OCI-LY7 (cell line): ENCODE measurements at regions not wholly inside any gene's neighbourhood (a gene's known extent, or its start where the extent isn't known, plus 50 kb on each side); places are given as distances from the start of the nearest gene placed in this dataset.

Source experiments
- BruUV-seq: library from RNA; stranded (reverse); fragments of 400-500 nt; replicated peaks from 2 replicates; lab custom pipeline; 2021; lab: Mats Ljungman, UMichigan
- CTCF ChIA-PET: fragments of 300-600 bp; sonication (Branson Sonifier 250); formaldehyde crosslinking; loops from one replicate; lab custom pipeline; 2022; ENCODE audit warnings: antibody characterized with exemption; ENCODE audit not compliant: unreplicated experiment; lab: Charles Lee
- POLR2A ChIA-PET: fragments of 300-600 bp; sonication (Branson Sonifier 250); formaldehyde crosslinking; loops from one replicate; lab custom pipeline; 2022; ENCODE audit warnings: antibody characterized with exemption; lab: Charles Lee
- DNase-seq: peaks from one replicate; pipeline ENCODE4 v3.0.0-alpha.2; 2015; ENCODE audit warnings: low spot score
- H2AFZ ChIP-seq: fragments of 200-600 bp; sonication (generic), shearing (Covaris generic); 2 replicates; pipeline ENCODE4 v1.6.1; 2014; ENCODE audit warnings: mild to moderate bottlenecking, antibody characterized with exemption, low read length, moderate library complexity
- H3K27ac ChIP-seq: fragments of 200-600 bp; sonication (generic); 2 replicates; pipeline ENCODE4 v1.5.1; 2014; ENCODE audit warnings: mixed run types, low read depth, mild to moderate bottlenecking, moderate library complexity, low read length, inconsistent platforms; ENCODE audit not compliant: poor library complexity, severe bottlenecking
- H3K36me3 ChIP-seq: fragments of 200-600 bp; sonication (generic); 2 replicates; pipeline ENCODE4 v1.6.1; 2014; ENCODE audit warnings: mild to moderate bottlenecking, antibody characterized with exemption, low read length, moderate library complexity, mixed read lengths; ENCODE audit not compliant: insufficient read depth
- H3K4me1 ChIP-seq: fragments of 200-600 bp; sonication (generic); 2 replicates; pipeline ENCODE4 v1.5.1; 2014; ENCODE audit warnings: mild to moderate bottlenecking, low read length; ENCODE audit not compliant: insufficient read depth, poor library complexity, severe bottlenecking
- H3K4me2 ChIP-seq: fragments of 200-600 bp; sonication (generic); 2 replicates; pipeline ENCODE4 v1.6.1; 2014; ENCODE audit warnings: mild to moderate bottlenecking, low read length
- H3K4me3 ChIP-seq: fragments of 200-600 bp; sonication (generic); 2 replicates; pipeline ENCODE4 v1.5.1; 2014; ENCODE audit warnings: mild to moderate bottlenecking, low read depth, low read length; ENCODE audit not compliant: poor library complexity, severe bottlenecking
- H3K79me2 ChIP-seq: fragments of 200-600 bp; sonication (generic); 2 replicates; pipeline ENCODE4 v1.6.1; 2016; ENCODE audit warnings: low read depth, mild to moderate bottlenecking, low read length, moderate library complexity, mixed read lengths; ENCODE audit not compliant: insufficient read depth
- H3K9me2 ChIP-seq: fragments of 200-600 bp; sonication (generic); 2 replicates; pipeline ENCODE4 v1.6.1; 2016; ENCODE audit warnings: mild to moderate bottlenecking, low read length, mixed read lengths; ENCODE audit not compliant: insufficient read depth
- H3K9me3 ChIP-seq: fragments of 200-600 bp; sonication (generic); 2 replicates; pipeline ENCODE4 v1.6.1; 2014; ENCODE audit warnings: mild to moderate bottlenecking, mixed run types, low read length, mixed read lengths
- H4K20me1 ChIP-seq: fragments of 200-600 bp; sonication (generic); 2 replicates; pipeline ENCODE4 v1.6.1; 2014; ENCODE audit warnings: mild to moderate bottlenecking, antibody characterized with exemption, low read length, moderate library complexity, mixed read lengths; ENCODE audit not compliant: insufficient read depth
- EZH2phosphoT487 ChIP-seq: fragments of 200-600 bp; sonication (generic); IDR thresholded peaks from 2 replicates; pipeline ENCODE4 v1.6.1; 2018; ENCODE audit warnings: low read depth, borderline replicate concordance, mild to moderate bottlenecking, mixed run types, antibody characterized with exemption, low read length, moderate library complexity, mixed read lengths
- intact Hi-C: fragments of 100-400 bp; cut with micrococcal nuclease; formaldehyde crosslinking; loops from one replicate; pipeline ENCODE4 v1.10.0; 2022; ENCODE audit not compliant: unreplicated experiment
- TF ChIP-seq, protein P1 (sequence below): fragments of 200-600 bp; sonication (generic); conservative IDR thresholded peaks from 2 replicates; pipeline ENCODE4 v1.5.1; 2014; ENCODE audit warnings: mild to moderate bottlenecking, antibody characterized with exemption, low read length, moderate library complexity, mixed read lengths

DNA sequence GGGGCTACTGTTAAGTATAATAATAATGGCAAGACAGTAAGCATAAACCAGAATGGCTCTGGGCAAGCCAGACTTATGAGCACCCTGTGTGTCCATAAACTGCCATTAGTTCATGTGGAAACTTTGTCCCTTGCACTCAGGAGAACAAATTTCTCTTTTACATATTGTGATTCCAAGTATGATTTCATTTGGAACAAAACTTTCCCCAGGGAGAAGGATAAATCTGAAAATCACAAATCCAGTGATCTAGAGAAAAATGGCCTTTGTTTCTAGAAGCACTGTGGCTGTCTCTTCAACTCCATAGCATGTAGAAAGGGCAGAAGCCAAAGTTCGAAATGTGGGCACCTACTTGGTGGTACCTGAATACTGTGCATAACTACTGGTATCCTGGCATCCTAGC, 823.7 kb upstream of the SOX11 start:
- Histone ChIP-seq H3K4me3 (no peak overlapping the region), H3K27ac (no peak overlapping the region), H2AFZ (no peak overlapping the region), H3K9me2 (no peaks in the 10 kb centered on the region), H3K4me2 (no peak overlapping the region), H3K36me3 (no peaks in the 10 kb centered on the region), H4K20me1 (no peaks in the 10 kb centered on the region), H3K9me3 (no peaks in the 10 kb centered on the region), H3K4me1 (no peaks in the 10 kb centered on the region), H3K79me2 (no peaks in the 10 kb centered on the region)
- BruUV-seq, result no TSS peak
- TF ChIP-seq EZH2phosphoT487, result no peak
- TF ChIP-seq, protein P1, sequence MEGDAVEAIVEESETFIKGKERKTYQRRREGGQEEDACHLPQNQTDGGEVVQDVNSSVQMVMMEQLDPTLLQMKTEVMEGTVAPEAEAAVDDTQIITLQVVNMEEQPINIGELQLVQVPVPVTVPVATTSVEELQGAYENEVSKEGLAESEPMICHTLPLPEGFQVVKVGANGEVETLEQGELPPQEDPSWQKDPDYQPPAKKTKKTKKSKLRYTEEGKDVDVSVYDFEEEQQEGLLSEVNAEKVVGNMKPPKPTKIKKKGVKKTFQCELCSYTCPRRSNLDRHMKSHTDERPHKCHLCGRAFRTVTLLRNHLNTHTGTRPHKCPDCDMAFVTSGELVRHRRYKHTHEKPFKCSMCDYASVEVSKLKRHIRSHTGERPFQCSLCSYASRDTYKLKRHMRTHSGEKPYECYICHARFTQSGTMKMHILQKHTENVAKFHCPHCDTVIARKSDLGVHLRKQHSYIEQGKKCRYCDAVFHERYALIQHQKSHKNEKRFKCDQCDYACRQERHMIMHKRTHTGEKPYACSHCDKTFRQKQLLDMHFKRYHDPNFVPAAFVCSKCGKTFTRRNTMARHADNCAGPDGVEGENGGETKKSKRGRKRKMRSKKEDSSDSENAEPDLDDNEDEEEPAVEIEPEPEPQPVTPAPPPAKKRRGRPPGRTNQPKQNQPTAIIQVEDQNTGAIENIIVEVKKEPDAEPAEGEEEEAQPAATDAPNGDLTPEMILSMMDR, result no peak
- POLR2A ChIA-PET, result no interaction called here
- intact Hi-C loops, result no loop called here
- no peak for DNase-seq
- CTCF ChIA-PET, result no interaction called here

DNA sequence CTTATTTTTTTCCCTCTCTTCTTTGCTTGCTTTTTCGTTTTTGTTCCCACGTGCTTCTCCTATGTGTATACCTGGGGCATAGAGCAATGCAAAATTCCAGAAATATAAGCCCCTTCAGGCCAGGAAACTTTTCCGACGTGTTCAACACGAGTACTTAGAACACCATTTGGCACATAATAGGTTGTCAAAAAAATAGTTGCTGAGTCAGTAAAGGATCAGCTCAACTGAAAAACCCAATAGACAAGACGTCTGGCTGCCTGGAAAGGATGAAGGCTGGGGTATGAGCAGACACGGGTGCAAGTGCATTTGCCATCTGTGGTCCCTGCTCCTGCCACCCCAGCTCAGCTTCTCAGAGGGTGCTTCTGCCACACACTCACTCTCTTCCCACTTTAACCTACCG, 823.0 kb upstream of the SOX11 start:
- no peak overlapping the region for H2AFZ ChIP-seq
- DNase-seq, result no peak
- H3K4me3 ChIP-seq, result no peak overlapping the region
- ChIA-PET POLR2A (interaction anchor here (0.5 to 0.6 kb wide), 2 partner anchors 202 to 1523 kb away, joined by 3 read pairs; no protein-coding TSS in a partner anchor), CTCF (no interaction called here)
- no peaks in the 10 kb centered on the region for H3K9me2 ChIP-seq
- H3K79me2 ChIP-seq, result no peaks in the 10 kb centered on the region
- no TSS peak for BruUV-seq
- H3K9me3 ChIP-seq, result no peaks in the 10 kb centered on the region
- no peak overlapping the region for H3K27ac ChIP-seq
- TF ChIP-seq, protein P1, result no peak
- no peak for TF ChIP-seq EZH2phosphoT487
- no peaks in the 10 kb centered on the region for H3K4me1 ChIP-seq
- H4K20me1 ChIP-seq, result no peaks in the 10 kb centered on the region
- no peaks in the 10 kb centered on the region for H3K36me3 ChIP-seq
- intact Hi-C loops, result no loop called here
- no peak overlapping the region for H3K4me2 ChIP-seq

DNA sequence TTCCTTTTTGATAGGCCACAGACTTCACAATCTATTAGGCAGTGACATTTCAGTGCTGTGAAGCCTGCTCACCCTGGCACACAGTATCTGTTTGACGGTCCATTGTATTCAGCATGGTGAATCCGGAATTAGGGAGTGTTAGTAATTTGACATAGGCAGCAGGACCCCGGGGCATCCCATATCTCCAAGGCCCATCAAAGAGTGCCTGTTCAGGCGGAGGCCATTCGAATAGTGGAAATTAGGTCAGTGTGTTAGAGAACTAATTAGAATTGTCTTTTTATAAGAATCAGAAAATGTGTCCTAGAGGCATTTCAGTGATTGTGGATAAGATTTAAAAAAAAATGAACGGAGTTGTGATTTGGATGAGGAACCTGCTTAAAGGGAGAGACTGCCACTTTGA, 818.8 kb upstream of the SOX11 start:
- intact Hi-C loops, result no loop called here
- no TSS peak for BruUV-seq
- H2AFZ ChIP-seq, result no peak overlapping the region
- TF ChIP-seq, protein P1, result no peak
- TF ChIP-seq EZH2phosphoT487, result no peak
- no peak overlapping the region for H3K27ac ChIP-seq
- H3K4me2 ChIP-seq, result no peak overlapping the region
- no peaks in the 10 kb centered on the region for H3K9me3 ChIP-seq
- no peak overlapping the region for H3K4me3 ChIP-seq
- ChIA-PET POLR2A (no interaction called here), CTCF (no interaction called here)
- H3K36me3 ChIP-seq, result no peaks in the 10 kb centered on the region
- H4K20me1 ChIP-seq, result no peaks in the 10 kb centered on the region
- no peaks in the 10 kb centered on the region for H3K9me2 ChIP-seq
- no peaks in the 10 kb centered on the region for H3K4me1 ChIP-seq
- DNase-seq, result no peak
- no peaks in the 10 kb centered on the region for H3K79me2 ChIP-seq
